ENCODE measurements at regions not wholly inside any gene's neighbourhood (a gene's known extent, or its start where the extent isn't known, plus 50 kb on each side); places are given as distances from the start of the nearest gene placed in this dataset.
A peak's percentile ranks its signal among the peaks of the same experiment; 100 is the strongest.

DNA sequence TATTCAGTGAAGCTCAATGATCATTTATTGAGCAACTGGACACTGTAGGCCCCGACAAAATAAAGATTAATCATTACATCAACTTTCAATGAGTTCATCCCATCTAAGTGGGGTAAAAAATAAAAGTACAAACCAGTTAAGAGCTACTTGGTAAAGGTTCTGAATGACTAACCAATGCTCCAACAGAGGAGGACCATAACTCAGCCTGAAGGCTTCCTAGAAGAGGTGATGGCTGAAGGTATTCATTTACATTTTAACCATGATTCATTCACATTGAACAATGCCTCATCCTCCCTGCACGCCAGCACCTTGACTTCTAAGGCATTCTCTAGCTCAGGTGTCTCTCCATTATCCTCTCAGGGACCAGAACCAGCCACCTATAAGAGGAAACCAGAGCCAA is 201.4 kb downstream of the ZNF462 start:
- DNase-seq = no peak

DNA sequence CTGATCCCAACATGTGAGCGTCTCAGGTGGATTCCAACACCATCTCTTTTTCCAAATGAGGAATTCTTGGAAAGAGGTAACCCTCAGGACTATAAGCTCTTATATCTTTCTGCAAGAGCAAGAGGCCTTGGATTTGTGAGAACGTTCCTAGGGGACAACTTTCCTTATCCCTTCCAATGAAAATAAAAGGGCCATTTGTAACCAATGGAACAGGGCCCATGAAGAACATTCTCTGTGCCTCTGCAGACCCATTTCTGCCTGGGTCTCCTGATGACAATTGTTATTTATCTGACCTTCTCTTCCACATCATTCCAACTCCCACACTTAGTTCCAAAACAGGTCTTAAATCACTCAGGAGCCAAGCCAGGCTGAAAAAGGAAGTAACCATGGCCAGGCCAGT is 202.6 kb downstream of the ZNF462 start:
- no peak for DNase-seq

DNA sequence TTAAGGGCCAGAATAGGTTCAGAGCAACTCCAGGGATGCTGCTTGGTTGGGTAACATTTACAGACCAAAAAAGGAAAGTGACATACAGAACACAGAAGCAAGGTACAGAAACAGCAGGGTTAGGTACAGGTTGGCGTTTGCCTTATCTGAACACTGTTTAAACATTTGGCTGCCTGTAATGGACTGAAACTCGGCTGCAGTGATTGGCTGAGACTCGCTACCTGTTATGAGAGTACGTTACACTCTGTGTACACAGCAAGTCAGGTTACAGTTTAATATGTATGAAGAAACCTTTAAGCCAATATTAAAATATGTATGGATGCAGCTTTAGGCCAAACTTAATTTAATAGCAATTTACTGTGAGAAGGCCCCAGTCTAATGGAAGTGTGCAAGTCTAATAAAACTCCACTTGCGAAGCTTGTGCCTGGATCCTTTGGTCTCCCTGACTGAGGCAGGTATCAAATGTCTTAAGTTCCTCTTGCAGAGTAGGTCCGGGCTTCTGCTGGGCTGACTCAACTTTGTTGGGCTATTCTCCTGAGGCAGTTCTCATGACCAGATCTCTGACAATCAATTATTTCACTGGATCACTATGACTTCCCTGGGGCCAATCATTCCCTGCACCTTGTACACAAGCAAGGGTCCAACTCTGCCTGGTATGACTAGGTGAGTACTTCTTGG is 204.9 kb downstream of the ZNF462 start:
- DNase-seq = peak; percentile 33

DNA sequence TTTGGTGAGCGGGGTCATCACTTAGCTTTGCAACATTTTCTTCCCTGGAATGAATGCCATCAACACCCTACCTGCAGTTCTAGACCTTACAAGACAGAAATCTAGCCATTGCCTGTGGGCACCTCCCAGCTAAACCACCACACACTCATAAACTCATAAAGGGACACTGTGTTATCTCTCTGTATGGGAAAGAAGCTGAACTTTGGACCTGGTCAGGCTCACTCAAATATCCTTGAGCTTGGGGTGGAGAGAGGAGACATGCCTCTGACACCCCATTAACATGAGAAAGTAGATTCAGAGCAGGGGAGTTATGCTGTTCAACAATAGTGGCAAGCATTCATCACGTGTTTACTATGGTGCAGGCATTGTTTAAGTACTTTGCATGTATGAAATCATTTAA is 205.6 kb downstream of the ZNF462 start:
- DNase-seq = no peak

DNA sequence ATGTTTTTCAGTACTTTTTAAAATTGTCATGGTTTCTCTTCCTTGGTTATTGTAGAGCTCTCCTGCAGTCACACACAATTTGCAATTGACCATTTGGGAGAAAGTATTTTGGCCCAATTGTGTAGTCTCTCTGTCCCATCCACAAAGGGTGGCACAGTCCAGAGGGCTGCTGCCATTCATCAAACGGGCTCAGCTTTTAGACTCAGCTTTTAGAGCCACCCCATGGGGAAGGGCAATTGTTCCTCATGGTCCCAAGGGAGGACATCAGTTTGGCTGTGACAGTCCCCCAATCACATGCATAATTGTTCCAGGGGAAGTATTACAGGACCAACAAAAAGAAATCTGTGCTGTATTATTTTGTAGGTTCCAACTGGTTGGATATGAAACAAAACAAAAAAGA is 207.6 kb downstream of the ZNF462 start:
- DNase-seq = no peak

DNA sequence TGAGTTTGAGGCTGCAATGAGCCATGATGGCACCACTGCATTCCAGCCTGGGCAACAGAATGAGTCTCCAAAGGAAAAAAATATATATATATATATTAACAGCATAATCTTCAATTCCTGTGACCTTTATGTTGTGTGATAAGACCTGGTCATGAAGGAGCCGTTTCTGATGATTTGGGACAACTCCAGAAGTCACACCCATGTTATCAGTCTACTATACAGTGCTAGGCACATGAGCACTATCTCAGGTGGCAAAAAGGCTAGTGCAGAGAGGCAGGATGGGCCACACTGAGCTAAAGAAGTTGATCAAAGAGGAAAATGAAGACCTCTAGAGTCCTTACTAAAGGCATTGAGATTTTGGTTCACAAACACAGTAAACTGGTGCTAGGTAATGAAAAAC is 205.0 kb upstream of the RAD23B start:
- DNase-seq = no peak

DNA sequence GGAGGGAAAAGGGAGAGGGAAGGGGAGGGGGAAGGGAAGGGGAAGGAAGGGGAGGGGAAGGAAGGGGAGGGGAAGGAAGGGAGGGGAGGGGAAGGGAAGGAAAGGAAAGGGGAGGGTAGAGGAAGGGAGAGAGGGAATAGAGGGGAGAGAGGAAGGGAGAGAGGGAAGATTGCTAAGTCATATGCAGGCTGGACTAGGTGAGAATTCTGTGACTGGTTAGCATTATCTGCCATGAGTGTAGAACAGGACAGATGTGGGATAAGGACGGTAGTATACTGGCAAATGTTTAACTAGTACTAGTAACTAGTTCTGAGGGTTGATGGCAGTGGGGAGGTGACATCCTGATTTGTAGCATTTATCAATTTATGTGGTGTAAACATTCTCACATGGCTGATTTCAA is 203.5 kb upstream of the RAD23B start:
- DNase-seq = no peak

DNA sequence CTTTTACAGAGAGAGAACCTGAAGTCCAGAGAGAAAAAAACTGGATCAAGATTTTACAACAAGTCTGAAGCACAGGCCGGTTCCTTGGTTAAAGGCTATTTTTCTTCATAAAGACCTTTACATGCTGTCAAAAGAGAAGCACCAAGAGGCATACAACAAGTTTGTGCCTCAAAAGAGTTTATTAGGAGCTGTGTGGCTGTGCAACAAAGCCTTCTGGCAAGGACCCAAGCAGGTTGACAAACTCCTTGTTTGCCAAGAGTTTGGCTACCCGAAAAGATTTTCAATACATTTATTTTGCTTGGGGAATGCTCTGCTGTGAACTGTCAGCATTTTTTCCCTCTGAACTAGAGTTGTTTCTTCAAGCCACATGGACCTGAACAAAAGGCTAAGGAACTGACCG is 202.9 kb upstream of the RAD23B start:
- DNase-seq = no peak

DNA sequence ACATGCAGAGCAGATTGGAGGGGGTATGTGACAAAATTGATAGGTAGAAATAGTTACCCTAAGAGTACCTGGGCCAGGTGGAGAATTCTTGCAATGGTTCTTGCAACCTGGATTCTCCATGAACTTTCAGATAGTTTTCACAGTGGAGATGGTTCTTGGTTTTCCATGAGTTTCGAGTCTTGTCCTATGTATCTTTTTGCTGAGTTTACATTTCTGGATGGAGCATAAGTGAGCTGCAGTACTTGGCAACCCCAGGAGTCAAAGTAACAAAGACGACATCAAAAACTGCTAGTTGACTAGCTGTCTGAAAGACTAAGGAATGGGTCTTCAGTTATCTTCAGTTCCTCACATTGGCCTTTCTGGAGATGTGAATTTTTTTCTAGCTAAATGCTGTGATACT is 196.6 kb upstream of the RAD23B start:
- DNase-seq = no peak

DNA sequence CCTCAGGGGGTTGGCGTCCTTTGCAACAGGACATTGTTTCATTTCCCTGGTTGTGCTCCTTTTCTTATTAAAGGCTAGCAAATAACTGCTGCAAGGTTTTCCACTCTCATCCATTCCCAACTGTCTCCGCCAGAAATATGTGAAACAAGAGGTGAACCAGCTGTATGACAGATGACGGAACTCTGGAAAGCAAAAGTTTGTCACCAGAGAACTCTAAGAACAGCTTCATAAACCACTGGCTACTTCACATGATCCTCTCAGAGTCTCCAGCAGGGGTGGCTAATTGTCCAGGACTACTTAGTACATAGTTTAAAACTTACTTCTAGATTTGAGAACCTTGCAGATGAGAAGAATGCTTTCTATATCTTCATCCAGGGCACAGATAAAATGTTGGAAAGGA is 195.9 kb upstream of the RAD23B start:
- DNase-seq = no peak

DNA sequence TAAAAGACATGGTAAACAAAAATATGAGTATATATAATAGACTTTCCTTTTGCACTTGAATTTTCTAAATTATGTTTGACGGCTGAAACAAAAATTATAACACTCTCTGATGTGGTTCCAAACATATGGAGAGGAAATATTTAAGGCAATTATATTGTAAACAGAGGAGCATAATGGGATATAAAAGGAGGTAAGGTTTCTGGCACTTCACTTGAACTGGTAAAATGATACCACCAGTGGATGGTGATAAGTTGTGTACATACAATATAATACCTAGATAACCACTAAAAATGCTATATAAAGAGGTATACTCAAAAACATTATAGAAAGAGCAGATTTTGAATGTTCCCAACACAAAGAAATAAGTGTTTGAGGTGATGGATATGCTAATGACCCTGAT is 192.9 kb upstream of the RAD23B start:
- DNase-seq = peak; percentile 21

DNA sequence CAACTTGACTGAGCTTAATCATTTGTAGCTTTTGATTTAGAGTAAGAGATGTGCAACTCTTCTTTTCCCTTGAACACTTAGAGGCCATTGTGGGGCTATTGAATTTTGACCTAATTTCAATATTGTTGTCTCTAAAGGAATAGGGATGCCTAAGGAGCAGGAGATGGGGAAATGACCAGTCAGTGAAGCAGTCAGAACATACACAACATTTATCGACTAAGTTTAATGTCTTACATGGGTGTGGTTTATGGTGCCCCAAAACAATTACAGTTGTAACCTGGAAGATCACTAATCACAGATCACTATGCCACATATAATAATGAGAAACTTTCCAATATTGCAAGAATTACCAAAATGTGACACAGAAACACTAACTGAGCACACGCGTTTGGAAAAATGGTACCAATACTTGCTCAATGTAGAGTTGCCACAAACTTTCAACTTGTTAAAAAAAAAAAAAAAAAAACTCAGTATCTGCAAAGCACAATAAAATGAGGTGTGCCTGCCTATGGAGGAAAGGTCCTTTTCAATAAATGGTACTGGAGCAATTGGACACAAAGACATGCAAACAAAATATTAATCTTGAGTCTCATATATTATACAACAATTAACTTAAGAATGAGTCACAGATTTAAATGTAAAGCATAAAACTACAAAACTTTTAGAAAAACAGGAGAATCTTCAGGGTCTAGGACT is 189.6 kb upstream of the RAD23B start:
- DNase-seq = no peak

DNA sequence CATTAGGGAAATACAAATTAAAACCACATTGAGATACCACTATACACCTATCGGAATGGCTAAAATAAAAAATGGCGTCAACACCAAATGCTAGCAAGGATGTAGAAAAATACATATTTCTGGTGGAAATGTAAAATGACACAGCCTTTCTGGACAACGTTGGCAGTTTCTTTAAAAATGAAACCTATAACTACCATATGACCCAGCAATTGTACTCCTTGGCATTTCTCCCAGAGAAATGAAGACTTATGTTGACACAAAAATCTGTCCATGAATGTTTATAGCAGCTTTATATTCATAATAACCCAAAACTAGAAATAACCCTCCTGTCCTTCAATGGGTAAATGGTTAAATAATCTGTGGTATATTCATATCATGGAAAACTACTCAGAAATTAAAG is 188.7 kb upstream of the RAD23B start:
- no peak for DNase-seq

DNA sequence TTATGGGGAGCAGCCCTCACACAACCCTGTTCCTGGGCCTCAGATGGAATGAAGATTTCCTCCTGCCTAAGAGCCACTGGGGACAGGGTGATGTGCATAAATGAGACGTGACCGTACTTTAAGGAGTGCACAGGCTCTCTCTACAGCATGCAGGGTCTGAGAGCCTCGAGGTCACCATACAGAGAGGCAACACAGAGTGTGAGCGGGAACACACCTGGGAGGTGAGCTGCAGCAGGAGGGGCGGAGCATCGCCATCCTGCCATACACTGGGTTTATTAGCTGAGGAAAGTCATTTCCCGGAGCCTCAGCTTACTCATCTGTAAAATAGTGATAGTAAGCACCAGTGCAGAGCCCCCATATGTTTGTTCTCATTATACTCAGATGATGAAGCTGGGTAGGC is 182.5 kb upstream of the RAD23B start:
- DNase-seq = no peak

DNA sequence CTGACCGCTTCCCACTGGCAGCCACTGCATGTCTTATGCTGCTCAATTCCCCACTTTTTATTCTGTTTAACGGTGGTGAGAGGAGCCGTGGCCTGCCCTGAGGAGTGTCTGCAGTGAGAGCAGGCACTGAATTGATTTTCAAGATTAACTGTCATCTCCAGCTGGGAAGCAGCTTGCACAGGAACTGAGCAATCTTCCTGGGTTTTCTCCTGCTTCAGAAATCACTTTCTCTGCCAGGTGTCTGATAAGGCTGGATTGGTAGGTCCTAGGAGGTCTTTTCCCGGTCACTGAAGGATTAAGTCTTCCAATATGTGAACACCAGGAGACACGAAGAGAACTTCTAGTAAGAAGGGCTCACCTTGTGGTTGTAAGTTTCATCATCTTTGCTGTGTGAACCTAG is 181.1 kb upstream of the RAD23B start:
- DNase-seq = peak; percentile 6

DNA sequence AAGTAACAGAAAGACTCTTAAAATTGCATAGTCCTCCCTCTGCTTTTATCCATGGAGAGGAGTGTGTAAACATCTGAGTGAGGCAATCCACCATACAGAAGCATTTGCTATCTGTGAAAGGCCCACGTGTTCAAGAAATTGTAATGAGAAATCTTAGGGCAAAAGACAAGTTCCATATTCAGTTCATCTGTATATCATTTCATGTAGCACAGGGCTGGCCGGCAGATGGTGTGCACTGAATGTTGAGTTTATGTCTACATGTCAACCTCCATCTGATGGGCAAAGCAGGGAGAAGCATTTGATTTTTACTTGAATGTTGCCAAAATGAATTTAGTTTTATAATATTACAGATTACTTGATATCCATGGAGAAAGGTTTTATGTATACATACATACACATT is 179.5 kb upstream of the RAD23B start:
- DNase-seq = no peak

DNA sequence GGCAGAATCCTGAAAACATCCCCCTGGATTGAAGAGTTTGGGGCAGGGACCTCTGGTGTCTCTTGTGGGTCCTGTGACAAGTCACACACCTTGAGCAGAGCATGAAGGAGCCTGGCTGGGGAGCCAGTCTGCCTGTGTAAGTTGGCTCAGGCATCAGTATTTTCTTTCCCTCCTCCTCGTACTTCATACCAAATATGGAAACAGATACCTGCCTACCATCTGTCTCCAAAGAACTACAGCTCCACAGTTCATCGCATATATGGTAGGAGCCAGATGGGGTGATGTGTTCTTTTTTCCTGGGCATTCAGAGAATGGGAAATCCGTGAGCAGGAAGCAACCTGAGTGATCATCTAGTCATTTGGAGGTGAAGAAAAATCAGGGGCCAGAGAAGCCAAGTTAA is 177.3 kb upstream of the RAD23B start:
- DNase-seq = no peak

DNA sequence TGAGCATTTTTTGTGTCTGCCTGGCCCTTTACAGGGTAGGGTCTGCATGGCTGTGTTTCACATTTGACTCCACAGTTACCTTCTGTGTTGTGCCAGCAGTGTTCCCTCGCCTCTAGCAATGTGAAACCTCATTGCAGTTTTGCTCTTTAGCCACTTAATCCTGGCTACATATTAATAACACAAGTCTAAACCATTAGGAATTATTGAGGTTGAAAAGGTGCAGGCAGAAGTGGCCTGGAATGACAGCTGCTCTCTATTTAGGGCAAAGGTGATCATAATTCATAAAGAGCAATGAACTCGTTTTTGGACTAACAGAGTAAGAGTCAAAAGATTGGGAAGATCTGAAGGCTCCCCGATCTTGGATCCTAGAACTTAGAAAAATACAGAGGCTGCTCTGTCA is 176.7 kb upstream of the RAD23B start:
- DNase-seq = no peak

DNA sequence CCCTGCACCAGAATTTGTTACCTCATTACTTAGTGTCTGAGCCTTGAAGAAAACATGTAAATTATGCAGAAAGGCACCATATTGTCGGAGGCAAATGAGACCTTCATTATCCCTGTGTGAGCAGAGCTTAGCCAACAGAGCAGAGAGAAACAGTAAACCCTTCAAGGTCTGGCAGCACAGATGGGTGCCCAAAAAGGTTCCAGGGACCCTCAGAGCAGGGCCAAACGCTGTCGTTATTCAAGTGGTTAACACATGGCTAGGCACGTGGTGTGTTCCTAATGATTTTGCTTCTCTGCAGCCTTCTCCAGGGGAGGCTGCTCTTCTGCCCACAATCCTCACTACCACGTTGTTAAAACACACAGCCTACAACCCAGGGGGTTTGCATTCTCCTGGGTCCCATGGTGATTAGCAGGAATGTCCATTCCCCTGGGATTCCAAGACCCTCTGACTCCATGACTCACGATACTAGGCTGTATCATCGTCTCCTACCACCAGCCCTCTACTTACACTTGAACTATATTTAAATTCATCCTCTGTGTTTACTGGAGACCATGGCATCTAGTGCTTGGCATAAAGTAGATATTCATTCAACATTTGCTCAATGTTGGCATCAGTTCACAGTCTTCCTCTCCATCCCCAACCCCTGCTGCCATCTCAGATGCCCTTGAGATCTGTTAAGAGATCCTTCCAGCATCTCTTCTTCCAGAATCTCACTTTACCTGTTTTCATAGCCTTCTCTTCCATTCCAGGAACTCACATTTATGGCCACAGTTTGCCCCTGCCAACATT is 174.5 kb upstream of the RAD23B start:
- DNase-seq = no peak

DNA sequence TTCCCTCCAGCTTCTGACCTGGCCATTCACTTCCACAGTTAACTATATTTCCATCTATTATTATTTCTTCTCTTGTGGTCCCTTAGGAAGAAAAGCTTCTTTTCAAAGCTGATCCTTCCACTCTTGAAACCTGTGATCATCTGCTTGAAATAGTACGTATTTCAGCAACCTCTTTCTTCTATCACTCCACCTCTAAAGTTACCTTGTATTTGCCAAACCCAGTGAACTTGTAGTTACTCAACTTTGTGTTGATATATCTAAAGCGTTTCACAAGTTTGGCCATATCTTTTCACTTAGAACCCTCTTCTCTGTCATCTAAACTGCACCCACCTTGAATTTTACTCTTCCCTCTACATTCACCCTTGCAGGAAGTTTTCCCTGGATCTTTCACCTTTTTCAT is 173.8 kb upstream of the RAD23B start:
- DNase-seq = no peak

DNA sequence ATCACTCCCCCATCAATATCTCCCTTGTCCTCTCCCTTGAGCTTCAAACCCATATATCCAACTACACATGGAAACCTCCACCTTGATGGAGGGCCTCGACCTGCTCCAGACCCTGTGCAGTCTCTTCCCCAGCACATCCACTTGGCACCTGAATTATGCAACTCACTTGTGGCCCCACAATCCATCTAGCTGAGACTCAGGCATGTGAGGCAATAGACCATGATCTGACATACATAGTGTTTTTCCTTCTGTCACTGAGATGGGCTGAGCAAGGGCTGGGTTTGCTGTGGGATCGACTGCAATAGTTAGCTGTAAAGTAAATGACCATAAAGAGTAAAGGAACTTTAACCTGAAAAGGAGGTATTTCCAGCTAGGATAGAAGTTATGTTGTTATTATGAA is 172.9 kb upstream of the RAD23B start:
- DNase-seq = no peak

DNA sequence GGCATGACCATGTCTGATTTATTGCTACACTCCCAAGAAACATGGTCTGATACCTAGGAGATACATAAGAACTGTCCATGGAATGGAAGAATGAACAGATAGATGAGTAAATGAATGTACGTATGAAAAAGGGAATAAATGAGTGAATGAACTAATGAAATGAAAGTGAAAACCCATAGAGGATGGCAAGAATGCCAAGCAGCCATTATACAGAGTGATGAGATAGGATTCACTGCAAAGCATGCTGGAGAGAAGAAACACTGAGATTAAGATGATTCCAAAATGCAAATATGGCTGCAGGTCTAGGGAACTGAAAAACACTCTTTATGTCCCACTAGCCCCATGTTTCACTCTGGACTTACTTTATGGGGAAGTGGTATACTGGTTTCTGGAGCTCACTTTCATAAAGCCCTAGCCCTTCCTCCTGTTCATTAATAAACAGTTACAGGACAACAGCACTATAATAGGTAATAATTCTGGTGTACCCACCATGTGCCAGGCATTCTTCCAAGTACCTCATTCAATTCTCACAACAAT is 170.3 kb upstream of the RAD23B start:
- no peak for DNase-seq

DNA sequence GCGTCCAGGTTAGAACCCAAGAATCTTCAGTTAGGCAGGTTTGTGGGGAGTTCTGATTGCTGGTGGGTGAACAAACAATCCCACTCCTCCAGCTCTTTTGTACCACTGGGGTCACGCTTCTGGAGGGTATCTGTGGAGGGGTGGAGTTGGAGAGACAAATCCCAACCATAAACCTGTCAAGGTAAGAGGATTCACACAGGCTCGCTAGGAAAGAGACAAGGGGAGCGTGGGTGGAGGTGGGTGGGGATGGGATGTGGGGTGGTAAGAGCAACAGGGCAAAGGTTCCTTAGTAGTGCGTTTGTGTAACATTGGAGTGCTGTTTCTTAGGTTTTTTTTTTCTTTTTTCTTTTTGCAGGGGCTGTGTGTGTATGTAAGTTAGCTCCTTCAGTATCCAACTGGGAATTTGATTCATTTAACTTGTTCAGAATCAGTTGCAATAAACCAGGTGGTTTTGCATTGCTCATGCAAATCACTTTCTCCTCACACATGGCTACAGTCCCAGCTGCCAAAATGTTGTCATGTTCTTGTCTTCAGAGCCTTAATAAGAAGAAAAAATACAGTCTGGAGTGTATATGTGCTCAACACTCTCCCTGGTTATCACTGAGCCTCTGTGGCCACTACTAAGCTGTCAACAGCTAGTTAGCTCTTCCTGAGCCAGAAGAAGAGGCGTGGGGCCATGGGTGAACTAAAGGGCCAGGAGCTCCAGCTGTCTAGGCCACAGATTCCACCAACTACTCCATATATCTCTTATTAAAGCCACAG is 164.0 kb upstream of the RAD23B start:
- DNase-seq = no peak
